ENCODE measurements at regions not wholly inside any gene's neighbourhood (a gene's known extent, or its start where the extent isn't known, plus 50 kb on each side); places are given as distances from the start of the nearest gene placed in this dataset.

- POLR2A ChIA-PET: no interaction called here
- Histone ChIP-seq H3K9me3 (no peaks in the 10 kb centered on the region), H3K4me3 (no peak overlapping the region), H3K4me2 (peak overlapping the region; percentile 22; the same call in 1 of the 3 replicates), H3K27ac (peak overlapping the region in 1 of 2 experiments; percentile 55; a peak in 3 of 6 replicates), H3K4me1 (peaks cover 18% of the 10 kb centered on the region)
- WGBS (ENCODE audit: missing lambda C conversion rate): 50% methylated on average over 1 of the region's 1 CpG
- ATAC-seq (no peak), FAIRE-seq (no peak), DNase-seq (ENCODE audit: low read depth in 1 of 2, low spot score in 1 of 2) (no peak)
- CTCF ChIA-PET: interaction anchor here (1.3 kb wide), 1 partner anchor 11 kb away, joined by 3 read pairs; no protein-coding TSS in a partner anchor
- TF ChIP-seq NR3C1 (IDR thresholded peaks at IDR 0.05) (no peak), EP300 (IDR thresholded peaks at IDR 0.05) (no peak), FOSB (CRISPR knock-in tag; IDR thresholded peaks at IDR 0.05) (no peak), EHMT2 (IDR thresholded peaks at IDR 0.05; ENCODE audit: low read depth) (no peak), GATA3 (IDR thresholded peaks at IDR 0.05; ENCODE audit: borderline replicate concordance) (no peak), JUNB (IDR thresholded peaks at IDR 0.05) (no peak), ZSCAN20 (CRISPR knock-in tag; IDR thresholded peaks at IDR 0.05) (no peak), REST (IDR thresholded peaks at IDR 0.05) (no peak), NPAS2 (CRISPR knock-in tag; IDR thresholded peaks at IDR 0.05; ENCODE audit: borderline replicate concordance) (no peak), BCL3 (IDR thresholded peaks at IDR 0.05) (no peak), NFE2L2 (conservative IDR thresholded peaks at IDR 0.05; ENCODE audit: low read length) (no peak), HOXA7 (CRISPR knock-in tag; IDR thresholded peaks at IDR 0.05) (no peak), ZNF302 (CRISPR knock-in tag; IDR thresholded peaks at IDR 0.05) (no peak), TP53 (CRISPR knock-in tag; IDR thresholded peaks at IDR 0.05) (no peak), HDAC2 (IDR thresholded peaks at IDR 0.05) (no peak), HES2 (IDR thresholded peaks at IDR 0.05) (no peak), FOXS1 (CRISPR knock-in tag; IDR thresholded peaks at IDR 0.05) (no peak)
- TF ChIP-seq, protein P1, sequence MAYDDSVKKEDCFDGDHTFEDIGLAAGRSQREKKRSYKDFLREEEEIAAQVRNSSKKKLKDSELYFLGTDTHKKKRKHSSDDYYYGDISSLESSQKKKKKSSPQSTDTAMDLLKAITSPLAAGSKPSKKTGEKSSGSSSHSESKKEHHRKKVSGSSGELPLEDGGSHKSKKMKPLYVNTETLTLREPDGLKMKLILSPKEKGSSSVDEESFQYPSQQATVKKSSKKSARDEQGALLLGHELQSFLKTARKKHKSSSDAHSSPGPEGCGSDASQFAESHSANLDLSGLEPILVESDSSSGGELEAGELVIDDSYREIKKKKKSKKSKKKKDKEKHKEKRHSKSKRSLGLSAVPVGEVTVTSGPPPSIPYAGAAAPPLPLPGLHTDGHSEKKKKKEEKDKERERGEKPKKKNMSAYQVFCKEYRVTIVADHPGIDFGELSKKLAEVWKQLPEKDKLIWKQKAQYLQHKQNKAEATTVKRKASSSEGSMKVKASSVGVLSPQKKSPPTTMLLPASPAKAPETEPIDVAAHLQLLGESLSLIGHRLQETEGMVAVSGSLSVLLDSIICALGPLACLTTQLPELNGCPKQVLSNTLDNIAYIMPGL (CRISPR knock-in tag; IDR thresholded peaks at IDR 0.05; ENCODE audit: borderline replicate concordance): no peak
- TF ChIP-seq, protein P2, sequence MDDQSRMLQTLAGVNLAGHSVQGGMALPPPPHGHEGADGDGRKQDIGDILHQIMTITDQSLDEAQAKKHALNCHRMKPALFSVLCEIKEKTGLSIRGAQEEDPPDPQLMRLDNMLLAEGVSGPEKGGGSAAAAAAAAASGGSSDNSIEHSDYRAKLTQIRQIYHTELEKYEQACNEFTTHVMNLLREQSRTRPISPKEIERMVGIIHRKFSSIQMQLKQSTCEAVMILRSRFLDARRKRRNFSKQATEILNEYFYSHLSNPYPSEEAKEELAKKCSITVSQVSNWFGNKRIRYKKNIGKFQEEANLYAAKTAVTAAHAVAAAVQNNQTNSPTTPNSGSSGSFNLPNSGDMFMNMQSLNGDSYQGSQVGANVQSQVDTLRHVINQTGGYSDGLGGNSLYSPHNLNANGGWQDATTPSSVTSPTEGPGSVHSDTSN (IDR thresholded peaks at IDR 0.05): no peak
Observed at GRCh38 chr6:134480593-134480992, 162.7 kb upstream of the SGK1 start.

- POLR2A ChIA-PET: no interaction called here
- FAIRE-seq (no peak), DNase-seq (ENCODE audit: low read depth in 1 of 2, low spot score in 1 of 2) (no peak), ATAC-seq (no peak)
- CTCF ChIA-PET: interaction anchor here (0.6 to 1.0 kb wide), 2 partner anchors 14 to 321 kb away, joined by 3 to 4 read pairs; no protein-coding TSS in a partner anchor
- H3K4me1 ChIP-seq: peaks cover 18% of the 10 kb centered on the region
- TF ChIP-seq CHD2 (IDR thresholded peaks at IDR 0.05; ENCODE audit: low read length, partially characterized antibody) (no peak), HOXB5 (CRISPR knock-in tag; IDR thresholded peaks at IDR 0.05) (no peak)
- no peak overlapping the region for H3K4me3 ChIP-seq
- no peaks in the 10 kb centered on the region for H3K9me3 ChIP-seq
- H3K27ac ChIP-seq: peak overlapping the region in 1 of 2 experiments; percentile 32; a peak in 1 of 6 replicates
- H3K4me2 ChIP-seq: no peak overlapping the region
- WGBS (ENCODE audit: missing lambda C conversion rate): 88% methylated on average over 2 of the region's 2 CpGs
Observed at GRCh38 chr6:134478764-134479399, 161.0 kb upstream of the SGK1 start.
